ENCODE measurements at regions not wholly inside any gene's neighbourhood (a gene's known extent, or its start where the extent isn't known, plus 50 kb on each side); places are given as distances from the start of the nearest gene placed in this dataset.

DNA sequence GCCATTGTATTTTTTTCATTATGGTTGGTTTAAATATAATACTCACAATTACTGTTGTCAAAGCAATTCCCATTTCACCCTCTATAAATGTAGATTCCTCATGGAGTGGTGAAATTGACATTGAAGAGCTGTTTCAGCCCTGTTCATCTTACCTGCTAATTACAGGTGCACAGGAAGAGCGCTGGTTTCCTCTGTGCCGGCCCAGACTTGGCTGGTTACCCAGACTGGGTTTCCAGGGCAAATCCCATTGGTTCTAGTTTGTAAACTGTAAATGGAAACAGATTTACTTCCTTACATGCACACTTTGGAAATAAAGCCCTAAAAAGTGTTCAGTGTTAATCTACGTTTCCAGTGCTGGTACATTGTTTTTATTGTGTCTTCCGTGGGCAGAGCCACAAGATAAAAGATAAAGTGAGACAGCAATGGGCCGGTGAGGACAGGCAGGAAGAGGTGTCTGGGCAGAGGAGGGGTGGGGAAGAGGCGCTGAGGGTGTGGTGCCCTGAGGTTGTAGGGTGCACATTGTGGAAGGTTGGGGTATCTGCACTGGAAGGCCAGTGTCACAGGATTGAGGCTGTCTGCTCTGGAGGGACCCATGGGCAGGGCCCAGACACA, 71.6 kb upstream of the ZPBP start:
- no peak for DNase-seq

DNA sequence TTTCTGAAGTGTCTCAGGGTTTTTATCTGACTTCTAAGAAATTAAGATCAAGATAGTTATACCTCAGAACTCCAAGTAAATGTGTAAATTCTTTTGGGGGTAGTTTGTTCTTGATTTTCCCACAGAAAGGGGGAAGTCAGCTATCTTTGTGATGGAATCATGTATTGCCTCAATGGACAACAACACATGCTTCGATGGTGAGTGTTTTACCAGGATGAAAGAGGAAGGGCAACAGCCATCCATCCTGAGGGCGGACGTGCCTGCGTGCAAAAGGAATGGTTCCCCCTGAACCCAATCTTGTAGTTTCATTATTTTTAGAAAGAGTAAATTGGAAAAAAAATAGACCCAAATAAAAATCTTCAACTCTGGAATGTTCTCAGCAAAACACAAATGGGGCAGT, 67.2 kb upstream of the ZPBP start:
- DNase-seq: no peak

GRCh38 chr7:50159154-50159553, 66.1 kb upstream of the ZPBP start:
- no peak for DNase-seq

DNA sequence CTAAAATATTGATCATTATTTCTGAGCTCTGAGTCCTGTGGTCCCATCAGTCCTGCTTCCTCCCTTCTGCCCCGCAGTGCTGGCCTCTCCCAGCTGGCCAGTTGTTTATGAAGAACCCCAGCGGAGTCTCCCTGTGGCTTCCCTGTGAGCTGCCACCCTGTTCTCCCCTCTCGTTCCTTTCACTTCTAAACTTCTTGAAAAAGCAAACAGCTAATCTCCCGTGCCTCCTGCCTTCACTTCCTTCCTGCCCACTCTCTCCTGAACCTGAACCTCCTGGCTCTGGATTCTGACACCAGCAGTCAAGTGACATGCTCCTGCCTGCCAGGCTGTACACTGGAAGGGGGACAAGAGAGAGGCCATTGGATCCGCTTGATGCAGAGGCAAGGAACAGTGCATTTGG, 63.7 kb upstream of the ZPBP start:
- DNase-seq: no peak

GRCh38 chr7:50156163-50156562, 63.1 kb upstream of the ZPBP start:
- no peak for DNase-seq

GRCh38 chr7:50155755-50156154, 62.7 kb upstream of the ZPBP start:
- DNase-seq: no peak

DNA sequence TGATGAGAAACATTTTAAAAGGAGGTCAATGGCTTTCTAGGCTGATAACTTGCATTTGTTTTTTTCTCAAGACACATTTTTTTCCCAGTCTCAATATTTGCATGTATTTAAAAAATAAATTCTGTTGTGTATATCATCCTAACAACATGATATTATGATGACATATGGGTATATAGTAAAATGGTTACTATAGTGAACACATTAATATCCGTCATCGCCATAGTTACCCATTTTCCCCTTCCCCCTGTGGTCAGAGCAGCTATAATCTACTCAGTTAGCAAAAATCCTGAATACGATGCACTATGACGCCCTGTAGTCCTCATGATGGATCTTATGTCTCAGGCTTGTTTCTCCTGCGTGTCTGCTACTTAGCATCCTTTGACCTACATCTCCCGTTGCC, 60.9 kb upstream of the ZPBP start:
- DNase-seq: no peak

GRCh38 chr7:50153148-50153547, 60.1 kb upstream of the ZPBP start:
- no peak for DNase-seq

DNA sequence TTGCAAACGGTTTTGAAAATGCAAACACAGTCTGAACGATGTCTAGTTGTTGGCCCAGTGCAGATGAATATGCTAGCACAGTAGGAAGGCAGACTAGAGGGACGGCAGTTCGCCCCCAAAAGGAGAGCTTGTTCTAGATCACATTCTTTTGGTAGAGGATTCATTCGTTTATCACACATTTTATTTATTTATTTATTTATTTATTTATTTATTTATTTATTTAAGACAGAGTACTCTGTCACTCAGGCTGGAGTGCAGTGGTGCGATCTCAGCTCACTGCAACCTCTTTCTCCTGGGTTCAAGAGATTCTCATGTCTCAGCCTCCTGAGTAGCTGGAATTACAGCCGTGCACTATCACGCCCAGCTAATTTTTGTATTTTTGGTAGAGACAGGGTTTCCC, 59.4 kb upstream of the ZPBP start:
- DNase-seq: no peak

GRCh38 chr7:50151661-50152060, 58.6 kb upstream of the ZPBP start:
- DNase-seq: no peak

- no peak for DNase-seq
These were observed 58.0 kb upstream of the ZPBP start for GRCh38 chr7:50151001-50151400.

DNA sequence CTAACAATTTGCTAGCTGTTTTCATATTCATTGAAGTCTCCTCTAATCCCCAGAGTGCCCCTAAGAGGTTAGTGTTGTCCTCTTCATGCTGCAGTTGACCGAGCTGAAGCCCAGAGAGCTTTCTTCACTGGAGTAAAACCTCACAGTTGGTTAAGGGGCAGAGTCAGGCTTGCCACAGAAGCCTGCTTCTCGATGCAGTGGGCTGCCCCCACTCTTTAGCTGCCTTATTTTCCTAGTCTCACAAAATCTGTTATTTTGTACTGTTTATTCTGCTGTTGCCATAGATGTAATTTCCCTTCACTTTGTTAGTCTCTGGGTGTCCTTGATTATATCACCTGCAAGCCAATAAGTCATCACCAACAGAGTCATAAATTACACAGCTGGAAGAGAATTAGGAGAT, 56.3 kb upstream of the ZPBP start:
- no peak for DNase-seq

- no peak for DNase-seq
These were observed 55.1 kb upstream of the ZPBP start for GRCh38 chr7:50147951-50148808.

GRCh38 chr7:50146692-50147091, 53.6 kb upstream of the ZPBP start:
- no peak for DNase-seq

DNA sequence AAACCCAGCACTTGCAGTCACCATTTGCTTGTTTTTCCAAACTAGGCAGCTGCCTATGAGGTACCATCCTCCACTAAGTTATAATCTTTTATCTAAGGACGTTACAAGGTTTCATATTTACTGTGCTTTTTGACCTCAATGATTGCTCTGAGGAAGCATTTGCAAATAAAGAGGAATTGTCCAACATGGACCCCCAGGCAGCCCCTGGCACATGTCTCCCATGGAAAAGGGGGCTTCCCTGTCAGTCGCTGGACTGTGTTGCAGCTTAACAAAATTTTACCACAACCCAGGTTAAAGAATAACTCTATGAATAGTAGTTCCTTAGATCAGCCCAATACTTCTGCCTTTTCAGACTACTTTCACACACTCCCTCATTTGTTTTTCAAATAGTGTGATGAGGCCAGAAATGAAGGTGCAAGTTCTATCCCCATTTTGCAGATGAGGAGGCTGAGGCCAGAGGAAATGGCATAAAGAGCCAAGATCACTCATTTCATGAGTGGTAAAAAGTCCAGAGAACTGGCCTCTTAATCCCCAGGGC, 52.8 kb upstream of the ZPBP start:
- DNase-seq: no peak

- DNase-seq: no peak
These were observed 52.2 kb upstream of the ZPBP start for GRCh38 chr7:50145226-50145625.
